NCI-H2107 treated with DMSO at 0.1 percent for 48 hours (cell line): ENCODE measurements at regions not wholly inside any gene's neighbourhood (a gene's known extent, or its start where the extent isn't known, plus 50 kb on each side); places are given as distances from the start of the nearest gene placed in this dataset.
"Not testable (repeated sequence)": the region's sequence is repeated elsewhere in the genome, so short reads cannot be mapped to it uniquely, and the experiment has no call there.

Experiments
- DNase-seq: peaks from one replicate; lab custom pipeline; 2025; ENCODE audit not compliant: unreplicated experiment; lab: John Stamatoyannopoulos, UW

- DNase-seq, result peak; percentile 60
Measured at GRCh38 chr6:51299621-51300380, 481.1 kb downstream of the TFAP2B start.

DNA sequence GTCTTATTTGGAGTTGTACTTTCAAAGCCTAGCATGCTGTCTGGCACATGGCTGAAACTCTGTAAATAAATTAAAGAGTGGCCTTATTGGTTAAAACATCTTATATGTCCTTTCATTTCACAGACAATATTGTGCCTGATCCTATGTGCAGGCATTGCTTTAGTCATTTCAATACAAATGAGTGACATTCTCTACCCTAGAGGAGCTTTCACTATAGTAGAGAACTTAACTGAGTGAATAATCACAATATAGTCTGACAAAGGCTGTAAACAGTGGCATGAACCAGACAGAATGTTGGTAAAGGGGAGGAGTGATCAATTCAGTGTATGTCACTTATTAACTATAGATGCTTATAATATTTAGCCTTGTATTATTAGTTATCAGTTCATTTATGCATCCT is 481.8 kb downstream of the TFAP2B start:
- DNase-seq, result no peak

DNA sequence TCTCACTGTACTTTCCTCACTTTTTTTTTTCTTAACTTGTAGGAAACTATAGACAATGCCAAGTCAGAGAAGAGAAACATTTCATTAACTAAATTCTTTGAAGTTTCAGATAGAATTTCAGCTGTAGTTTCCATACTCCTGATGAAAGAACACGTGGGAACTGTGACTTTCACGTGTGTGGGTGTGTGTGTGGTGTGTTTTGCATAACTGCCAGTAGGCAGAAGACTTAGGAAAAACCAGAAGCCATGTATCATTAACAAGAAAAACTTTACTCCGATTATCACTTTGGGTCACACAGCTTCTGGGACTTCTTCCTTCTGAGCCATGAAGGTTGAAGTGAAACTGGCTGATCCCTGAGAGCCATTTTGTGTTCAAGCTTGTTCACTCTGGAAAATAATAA is 483.3 kb downstream of the TFAP2B start:
- DNase-seq, result no peak

DNA sequence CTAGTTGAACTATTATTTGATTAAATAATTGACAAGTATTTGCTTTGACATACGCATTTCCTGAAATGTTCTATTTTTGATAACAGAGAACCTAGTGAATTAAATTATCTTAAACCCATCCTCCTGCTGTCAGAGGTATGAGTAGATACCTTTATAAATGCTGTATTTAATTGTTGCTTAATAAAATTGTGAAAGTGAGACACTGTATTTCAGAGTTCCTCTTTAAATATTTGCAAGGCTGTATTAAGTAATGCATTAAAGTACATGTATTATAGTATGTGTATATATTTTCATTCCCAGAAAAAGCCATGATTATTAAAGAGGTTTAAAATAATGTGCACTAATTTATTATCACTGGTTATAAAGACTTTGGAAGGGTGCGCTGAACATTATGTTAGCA is 483.8 kb downstream of the TFAP2B start:
- no peak for DNase-seq

GRCh38 chr6:51303338-51303737 is 484.7 kb downstream of the TFAP2B start:
- DNase-seq, result no peak

GRCh38 chr6:51314965-51315364 is 496.3 kb downstream of the TFAP2B start:
- DNase-seq, result no peak

- no peak for DNase-seq
Measured at GRCh38 chr6:51318674-51319073, 500.0 kb downstream of the TFAP2B start.

DNA sequence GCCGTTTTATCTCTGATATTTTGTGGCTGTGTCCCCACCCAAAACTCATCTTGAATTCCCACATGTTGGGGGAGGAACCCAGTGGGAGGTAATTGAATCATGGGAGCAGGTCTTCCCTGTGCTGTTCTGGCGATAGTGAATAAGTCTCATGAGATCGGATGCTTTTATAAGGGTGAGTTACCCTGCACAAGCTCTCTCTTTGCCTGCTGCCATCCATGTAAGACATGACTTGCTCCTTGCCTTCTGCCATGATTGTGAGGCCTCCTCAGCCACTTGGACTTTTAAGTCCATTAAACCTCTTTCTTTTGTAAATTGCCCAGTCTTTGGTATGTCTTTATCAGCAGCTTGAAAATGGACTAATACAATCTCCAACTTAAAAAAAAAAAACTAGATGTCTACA is 502.8 kb downstream of the TFAP2B start:
- DNase-seq, result not testable (repeated sequence)

DNA sequence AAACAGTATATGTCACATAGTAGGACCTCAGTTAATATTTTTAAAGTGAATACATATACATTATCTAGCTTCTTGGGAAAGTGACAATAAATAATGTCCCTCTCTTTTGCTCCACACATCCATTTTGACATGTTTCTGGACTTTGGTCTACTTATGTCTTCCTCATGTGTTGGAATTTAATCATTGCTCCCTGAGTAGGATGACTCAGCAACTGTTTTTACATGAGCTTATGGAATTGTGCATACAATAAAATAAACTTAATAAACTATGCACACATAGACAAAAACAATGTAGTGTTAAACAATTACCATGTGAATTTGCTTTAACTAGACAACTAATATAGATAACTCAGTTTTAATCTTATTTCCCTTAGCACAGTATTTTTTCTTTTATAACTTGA is 503.8 kb downstream of the TFAP2B start:
- DNase-seq, result no peak

- DNase-seq, result peak; percentile 67
Measured at GRCh38 chr6:51323056-51323455, 504.4 kb downstream of the TFAP2B start.

- DNase-seq, result no peak
Measured at GRCh38 chr6:51330971-51331370, 512.3 kb downstream of the TFAP2B start.

DNA sequence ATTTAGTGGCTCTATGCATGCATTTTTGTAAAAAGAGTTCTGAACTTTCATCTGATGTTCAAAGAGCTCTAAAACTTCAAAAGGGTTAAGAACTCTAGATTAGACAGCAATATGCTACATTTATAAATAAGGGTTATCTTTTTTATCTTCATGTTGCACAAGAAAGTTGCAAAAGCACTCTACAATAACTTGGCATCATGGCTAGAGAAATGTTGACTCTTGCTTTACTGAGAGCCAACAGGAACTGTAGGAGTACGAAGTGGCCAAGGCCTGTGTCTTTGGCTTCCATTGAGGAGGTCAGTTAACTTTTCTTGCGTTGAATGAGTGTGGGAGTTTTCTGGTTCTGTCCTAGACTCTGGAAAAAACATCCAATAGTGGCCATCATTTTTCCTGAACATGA is 516.9 kb downstream of the TFAP2B start:
- no peak for DNase-seq

- no peak for DNase-seq
Measured at GRCh38 chr6:51336185-51336584, 517.5 kb downstream of the TFAP2B start.

GRCh38 chr6:51337277-51337676 is 518.6 kb downstream of the TFAP2B start:
- no peak for DNase-seq

- no peak for DNase-seq
Measured at GRCh38 chr6:51339108-51339507, 520.4 kb downstream of the TFAP2B start.

- no peak for DNase-seq
Measured at GRCh38 chr6:51339728-51340127, 521.1 kb downstream of the TFAP2B start.

DNA sequence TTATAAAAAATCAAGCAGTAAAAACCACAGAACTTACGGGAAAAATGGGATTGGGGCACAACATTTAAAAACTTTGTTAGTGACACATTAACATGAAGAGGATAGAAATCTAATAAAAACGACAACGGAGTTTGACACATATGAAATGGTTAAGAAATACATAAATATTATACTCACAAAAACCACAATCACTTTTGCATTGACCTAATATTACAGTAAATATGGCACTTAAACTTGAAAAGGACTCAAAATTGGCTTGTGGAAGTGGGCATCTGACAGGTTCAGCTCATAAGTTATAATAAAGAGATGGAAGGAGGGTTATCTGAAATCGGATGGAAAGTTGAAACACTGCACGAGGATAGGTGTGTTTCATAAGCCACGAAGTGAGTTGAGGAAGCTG is 523.7 kb downstream of the TFAP2B start:
- no peak for DNase-seq

- no peak for DNase-seq
Measured at GRCh38 chr6:51349857-51350256, 531.2 kb downstream of the TFAP2B start.

DNA sequence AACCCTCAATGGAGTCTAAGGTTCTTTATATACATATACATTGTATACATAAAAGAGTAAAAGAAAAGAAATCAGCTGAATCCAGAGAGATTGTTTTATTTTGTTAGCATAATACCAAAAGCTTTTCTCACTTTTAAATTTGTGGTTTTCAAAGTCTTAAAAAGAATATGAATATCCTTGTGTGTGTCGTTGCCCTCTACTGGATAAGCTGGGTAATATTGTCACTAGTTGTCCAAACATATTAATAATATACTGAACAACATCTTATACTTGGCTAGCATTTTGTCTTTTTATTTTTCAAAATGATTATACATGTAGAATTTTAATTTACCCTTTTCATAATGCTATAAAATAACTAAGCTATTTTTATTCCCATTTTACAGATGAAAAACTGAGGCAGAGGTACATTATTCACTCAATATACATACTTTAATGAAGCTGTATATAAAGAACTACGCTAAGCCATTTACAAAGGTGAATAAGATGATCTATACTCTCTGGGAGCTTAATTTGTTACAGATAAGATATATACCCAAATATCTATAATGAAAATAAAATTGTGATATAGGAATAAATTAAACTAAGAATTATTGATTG is 531.7 kb downstream of the TFAP2B start:
- peak; percentile 5 for DNase-seq

DNA sequence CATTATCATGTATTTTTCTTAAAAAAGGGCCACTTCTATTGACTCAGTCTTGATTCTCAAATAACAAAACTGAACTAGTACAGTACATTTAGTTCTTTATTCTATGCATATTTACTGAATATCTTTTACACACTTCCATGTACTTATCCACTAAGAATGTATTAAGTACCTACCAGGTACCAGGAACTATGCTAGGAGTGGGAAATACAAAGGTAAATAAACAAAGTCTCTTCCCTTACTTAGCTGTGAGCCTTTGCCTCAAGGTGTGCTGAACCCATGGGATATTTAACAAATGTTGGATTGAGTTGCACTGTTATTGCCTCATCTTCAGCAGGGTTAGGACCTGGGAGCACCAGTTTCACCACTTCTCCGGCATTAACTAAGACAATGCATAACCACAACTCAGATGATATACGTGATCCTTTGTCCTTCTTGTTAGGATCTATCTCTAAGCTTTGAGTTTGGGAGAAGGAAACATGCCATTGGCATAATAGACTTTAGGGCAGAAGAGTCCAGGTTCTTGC is 533.9 kb downstream of the TFAP2B start:
- no peak for DNase-seq

DNA sequence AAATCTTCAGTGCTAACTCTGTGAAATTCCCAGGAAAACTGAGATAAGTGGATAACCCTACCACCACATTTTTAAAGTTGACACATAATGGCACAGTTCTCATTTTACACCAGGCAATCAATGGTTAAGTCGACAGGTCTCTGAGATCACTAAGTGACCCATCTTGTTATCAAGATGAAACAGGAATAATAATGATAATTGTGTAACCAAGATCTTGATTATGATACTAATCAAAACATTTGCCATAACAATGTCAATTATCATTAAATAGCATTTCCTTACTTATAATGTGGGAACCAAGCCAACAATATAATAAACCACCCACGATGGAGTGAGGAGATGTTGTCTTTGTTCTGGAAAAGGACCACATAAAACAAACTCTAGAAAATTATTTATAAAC is 541.6 kb downstream of the TFAP2B start:
- no peak for DNase-seq

GRCh38 chr6:51365566-51365965 is 546.9 kb downstream of the TFAP2B start:
- DNase-seq, result no peak

DNA sequence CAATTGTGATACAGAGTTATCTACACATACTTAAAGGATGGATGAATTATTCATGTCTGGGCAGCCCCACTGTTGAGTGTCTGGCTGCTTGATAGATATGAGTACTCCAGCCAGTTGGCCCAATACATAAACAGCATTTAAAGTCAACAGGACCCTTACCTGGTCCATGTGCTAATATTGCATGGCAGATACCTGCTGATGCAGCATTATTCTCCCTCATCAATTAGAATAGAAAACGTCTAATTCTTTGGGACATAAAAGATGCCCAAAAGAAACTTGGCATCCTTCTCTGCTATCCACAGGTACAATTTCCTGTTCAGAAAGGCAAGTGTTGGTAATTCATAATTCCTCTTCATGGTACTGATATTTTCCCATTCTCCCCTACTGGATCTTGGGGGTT is 550.8 kb downstream of the TFAP2B start:
- DNase-seq, result no peak
